Motor neuron (in vitro differentiated cells): ENCODE measurements at regions not wholly inside any gene's neighbourhood (a gene's known extent, or its start where the extent isn't known, plus 50 kb on each side); places are given as distances from the start of the nearest gene placed in this dataset.

Experiments used
- ATAC-seq, 8 experiments: fragments of 200-7000 bp; cut with Tn5 transposase; replicated peaks in 6 of 8; 2 replicates each; pipeline ENCODE4 v1.8.0; 2021; ENCODE audit warnings: mild to moderate bottlenecking in 8 of 8, moderate library complexity in 8 of 8
- H3K27ac ChIP-seq, 2 donors: fragments of 250-450 bp; sonication (Bioruptor Pico); 2 replicates each; pipeline ENCODE4 v1.9.0; 2021; ENCODE audit warnings: antibody characterized with exemption in 2 of 2, mild to moderate bottlenecking in 2 of 2, moderate library complexity in 1 of 2
- H3K4me1 ChIP-seq, 2 donors: fragments of 250-450 bp; sonication (Bioruptor Pico); replicated peaks in 1 of 2; 2 replicates each; pipeline ENCODE4 v1.6.1; 2021; ENCODE audit warnings: antibody characterized with exemption in 2 of 2, mild to moderate bottlenecking in 2 of 2, moderate library complexity in 1 of 2
- H3K4me3 ChIP-seq, 5 donors: fragments of 250-450 bp; sonication (Bioruptor Pico); 2 replicates each; pipeline ENCODE4 v1.9.0; 2021; ENCODE audit warnings: antibody characterized with exemption in 5 of 5, mild to moderate bottlenecking in 5 of 5, moderate library complexity in 4 of 5
- WGBS, 10 experiments: fragments of 450-650 bp; shearing (Covaris generic); methylation state at CpG; one replicate each; pipeline ENCODE4 v1.0.0; 2022; 5-methylcytosine and 5-hydroxymethylcytosine counted together
- in situ Hi-C, 9 experiments: fragments of 400-800 bp; cut with MboI; loops; one replicate each; pipeline ENCODE4 v1.15.0; 2021; ENCODE audit warnings: low sequenced_read_pairs in 9 of 9, low pct_unique_long_range_greater_than_20kb in 2 of 9; ENCODE audit not compliant: unreplicated experiment in 9 of 9

- Histone ChIP-seq H3K4me1 (no peaks in the 10 kb centered on the region), H3K27ac (no peak overlapping the region), H3K4me3 (no peak overlapping the region)
- no peak for ATAC-seq
- in situ Hi-C loops = no loop called here
- 0 to 100% (median 75%) methylated on average over 1 to 4 of the region's 4 CpGs for WGBS, 10 experiments
Observed at GRCh38 chr5:163604013-163604412, 98.6 kb downstream of the MAT2B start.

GRCh38 chr5:163607256-163607655 lies 101.8 kb downstream of the MAT2B start:
- Histone ChIP-seq H3K4me1 (no peaks in the 10 kb centered on the region), H3K27ac (no peak overlapping the region), H3K4me3 (no peak overlapping the region)
- ATAC-seq = no peak
- in situ Hi-C loops = no loop called here
- WGBS, 10 experiments = 0 to 100% (median 60%) methylated on average over 1 to 4 of the region's 4 CpGs; no CpG with 5 or more reads in 1 of the 10 experiments

- Histone ChIP-seq H3K27ac (no peak overlapping the region), H3K4me1 (no peaks in the 10 kb centered on the region), H3K4me3 (no peak overlapping the region)
- in situ Hi-C loops = no loop called here
- no peak for ATAC-seq
Observed at GRCh38 chr5:163608621-163609020, 103.2 kb downstream of the MAT2B start.

- no peaks in the 10 kb centered on the region for H3K4me1 ChIP-seq
- 33 to 100% (median 89%) methylated on average over 1 of the region's 1 CpG; no CpG with 5 or more reads in 5 of the 10 experiments for WGBS, 10 experiments
- no peak for ATAC-seq
- in situ Hi-C loops = no loop called here
- no peak overlapping the region for H3K27ac ChIP-seq
- no peak overlapping the region for H3K4me3 ChIP-seq
Observed at GRCh38 chr5:163609910-163610309, 104.5 kb downstream of the MAT2B start.

DNA sequence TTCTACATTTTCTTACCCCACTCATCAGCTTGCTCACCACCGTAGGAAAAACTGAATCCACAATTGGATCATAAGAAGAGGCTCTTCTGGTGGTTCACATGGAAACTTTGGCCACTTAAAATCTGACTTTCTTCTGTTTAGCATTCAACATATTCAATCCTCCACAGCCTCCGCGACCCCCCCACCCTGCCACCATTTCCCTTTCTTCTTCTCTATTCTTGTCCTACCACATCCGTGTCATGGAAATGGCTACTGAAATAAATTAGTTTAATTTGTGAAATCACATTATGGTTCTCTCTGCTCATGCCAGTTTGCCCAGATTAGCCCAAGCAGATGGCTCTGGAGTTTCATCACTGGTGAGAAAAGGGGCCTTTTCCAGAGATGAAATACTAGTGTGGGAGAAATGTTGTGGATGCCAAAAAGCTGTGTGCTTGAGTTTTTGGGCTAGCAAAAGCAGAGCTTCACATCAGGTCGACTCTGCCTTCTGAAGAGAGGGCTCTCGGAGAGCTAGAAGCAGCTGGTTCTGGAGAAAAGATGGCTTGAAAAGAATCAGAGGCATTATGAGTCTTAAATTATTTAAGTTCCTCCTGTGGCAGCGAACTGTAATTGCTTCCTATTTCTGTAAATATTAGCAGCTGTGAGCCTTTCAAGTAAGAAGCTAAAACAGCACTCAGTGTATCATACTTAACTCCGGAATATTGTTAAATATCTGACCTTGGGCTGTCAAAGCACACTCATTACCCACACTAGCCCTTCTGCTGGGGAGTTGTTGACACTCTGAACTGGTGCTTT lies 107.1 kb downstream of the MAT2B start:
- in situ Hi-C loops = no loop called here
- H3K4me3 ChIP-seq = no peak overlapping the region
- 0 to 94% (median 74%) methylated on average over 3 to 7 of the region's 8 CpGs for WGBS, 10 experiments
- H3K27ac ChIP-seq = no peak overlapping the region
- H3K4me1 ChIP-seq = no peaks in the 10 kb centered on the region
- no peak for ATAC-seq

DNA sequence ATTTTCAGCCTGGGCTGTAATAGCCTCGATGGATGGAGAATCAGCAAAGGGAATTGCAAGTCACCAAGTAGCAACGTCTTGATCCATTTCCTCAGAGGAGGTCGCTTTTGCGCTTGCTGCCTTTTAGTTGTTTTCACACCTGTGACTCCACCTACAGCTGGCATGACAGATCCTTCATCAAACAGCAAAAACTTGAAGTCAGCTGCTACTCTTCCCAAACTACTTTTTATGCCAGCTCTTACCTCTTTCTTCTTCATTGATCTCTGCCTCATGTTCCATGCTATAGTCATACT lies 107.7 kb downstream of the MAT2B start:
- no peaks in the 10 kb centered on the region for H3K4me1 ChIP-seq
- WGBS, 10 experiments = 0 to 100% (median 73%) methylated on average over 2 to 4 of the region's 4 CpGs; no CpG with 5 or more reads in 1 of the 10 experiments
- H3K27ac ChIP-seq = no peak overlapping the region
- ATAC-seq = no peak
- in situ Hi-C loops = no loop called here
- no peak overlapping the region for H3K4me3 ChIP-seq

DNA sequence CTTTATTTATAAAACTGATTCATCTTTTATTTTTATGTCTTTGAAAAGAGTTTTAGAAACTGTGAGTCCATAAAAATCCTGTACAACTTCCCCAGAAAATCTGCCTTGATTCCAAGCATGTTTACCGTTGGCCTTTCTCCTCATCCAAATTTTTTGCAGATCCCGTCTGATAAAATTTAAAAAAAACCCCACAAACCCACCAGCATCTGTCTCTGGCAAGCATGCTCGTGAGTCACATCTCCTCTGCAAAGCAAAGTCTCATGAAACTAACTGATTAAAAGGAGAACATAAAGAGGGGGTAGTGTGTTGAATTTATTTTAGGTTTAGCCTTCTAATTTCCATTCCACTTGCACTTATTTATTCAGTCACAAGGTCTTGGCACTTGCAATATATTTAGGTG lies 109.4 kb downstream of the MAT2B start:
- in situ Hi-C loops = no loop called here
- Histone ChIP-seq H3K27ac (no peak overlapping the region), H3K4me3 (no peak overlapping the region), H3K4me1 (peaks cover 0 to 1% of the 10 kb centered on the region in 2 donors)
- WGBS, 10 experiments = 6 to 94% (median 69%) methylated on average over 1 to 3 of the region's 3 CpGs; no CpG with 5 or more reads in 4 of the 10 experiments
- ATAC-seq = no peak

GRCh38 chr5:163619273-163619934 lies 114.0 kb downstream of the MAT2B start:
- 0 to 100% (median 49%) methylated on average over 1 to 3 of the region's 3 CpGs for WGBS, 10 experiments
- Histone ChIP-seq H3K4me1 (peaks cover 2 to 11% of the 10 kb centered on the region in 2 donors), H3K4me3 (no peak overlapping the region), H3K27ac (no peak overlapping the region)
- peak in 1 of 8 experiments; percentile 60 for ATAC-seq
- in situ Hi-C loops = no loop called here

GRCh38 chr5:163619951-163620350 lies 114.5 kb downstream of the MAT2B start:
- no peak overlapping the region for H3K4me3 ChIP-seq
- ATAC-seq = no peak
- in situ Hi-C loops = no loop called here
- H3K27ac ChIP-seq = no peak overlapping the region
- peaks cover 6 to 17% of the 10 kb centered on the region in 2 donors for H3K4me1 ChIP-seq
- 33 to 100% (median 65%) methylated on average over 1 to 5 of the region's 5 CpGs; no CpG with 5 or more reads in 1 of the 10 experiments for WGBS, 10 experiments

GRCh38 chr5:163622799-163623198 lies 117.4 kb downstream of the MAT2B start:
- in situ Hi-C loops = no loop called here
- H3K27ac ChIP-seq = no peak overlapping the region
- 0 to 94% (median 17%) methylated on average over 1 to 2 of the region's 2 CpGs; no CpG with 5 or more reads in 3 of the 10 experiments for WGBS, 10 experiments
- no peak overlapping the region for H3K4me3 ChIP-seq
- ATAC-seq = no peak
- H3K4me1 ChIP-seq = peaks cover 9 to 17% of the 10 kb centered on the region in 2 donors

- 20 to 100% (median 88%) methylated on average over 1 to 2 of the region's 2 CpGs for WGBS, 10 experiments
- peaks cover 9 to 17% of the 10 kb centered on the region in 2 donors for H3K4me1 ChIP-seq
- no peak for ATAC-seq
- no peak overlapping the region for H3K27ac ChIP-seq
- in situ Hi-C loops = no loop called here
- no peak overlapping the region for H3K4me3 ChIP-seq
Observed at GRCh38 chr5:163623524-163623923, 118.1 kb downstream of the MAT2B start.

DNA sequence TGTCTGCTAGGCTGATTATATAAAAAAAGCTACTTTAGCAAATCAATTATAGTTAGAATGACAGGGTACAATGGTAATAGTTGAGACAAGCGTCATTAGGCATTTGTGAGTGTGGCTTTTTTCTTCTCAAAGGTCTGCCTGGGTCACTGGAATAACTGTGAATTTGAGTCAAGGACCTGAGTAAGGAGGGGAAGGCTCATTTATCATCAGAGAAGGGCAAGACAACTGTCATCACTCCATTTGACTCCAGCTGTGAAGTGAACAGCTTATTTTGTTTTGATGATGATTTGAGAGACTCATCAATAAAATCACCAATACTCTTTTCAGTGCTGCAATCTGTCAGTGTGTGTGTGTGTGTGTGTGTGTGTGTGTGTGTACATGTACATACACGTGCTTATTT lies 118.6 kb downstream of the MAT2B start:
- peak in 4 of 8 experiments; percentile 55 to 94 (median 84) for ATAC-seq
- WGBS, 10 experiments = 0 to 50% (median 25%) methylated on average over 1 to 2 of the region's 2 CpGs; no CpG with 5 or more reads in 3 of the 10 experiments
- in situ Hi-C loops = no loop called here

DNA sequence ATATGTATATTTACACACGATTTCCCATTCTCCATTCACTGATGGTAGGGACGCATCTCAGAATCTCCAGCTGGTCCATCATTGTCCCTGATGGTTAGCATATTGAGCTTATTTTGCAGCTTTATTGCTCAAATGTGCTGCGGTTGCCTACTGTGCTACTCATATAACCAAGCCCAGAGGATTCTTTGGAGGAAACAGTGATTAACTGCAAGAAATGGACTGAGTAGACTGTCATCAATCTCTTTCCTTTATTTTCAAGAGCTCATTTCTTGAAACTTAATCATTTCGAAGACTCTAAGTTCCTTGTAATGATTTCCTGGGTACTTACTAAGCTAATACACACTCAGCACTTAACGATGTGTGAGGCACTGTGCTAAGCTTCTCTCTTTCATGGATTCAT lies 119.0 kb downstream of the MAT2B start:
- H3K4me3 ChIP-seq = no peak overlapping the region
- in situ Hi-C loops = no loop called here
- H3K27ac ChIP-seq = no peak overlapping the region
- WGBS, 10 experiments = 0 to 100% (median 75%) methylated on average over 1 to 5 of the region's 5 CpGs
- ATAC-seq = peak in 4 of 8 experiments; percentile 16 to 62 (median 40)
- peaks cover 9 to 17% of the 10 kb centered on the region in 2 donors for H3K4me1 ChIP-seq

More for the DNA sequence above, 118.6 kb downstream of the MAT2B start:
- H3K4me3 ChIP-seq = no peak overlapping the region
- H3K4me1 ChIP-seq = peaks cover 9 to 17% of the 10 kb centered on the region in 2 donors
- no peak overlapping the region for H3K27ac ChIP-seq
